ENCODE measurements at regions not wholly inside any gene's neighbourhood (a gene's known extent, or its start where the extent isn't known, plus 50 kb on each side); places are given as distances from the start of the nearest gene placed in this dataset.

DNA sequence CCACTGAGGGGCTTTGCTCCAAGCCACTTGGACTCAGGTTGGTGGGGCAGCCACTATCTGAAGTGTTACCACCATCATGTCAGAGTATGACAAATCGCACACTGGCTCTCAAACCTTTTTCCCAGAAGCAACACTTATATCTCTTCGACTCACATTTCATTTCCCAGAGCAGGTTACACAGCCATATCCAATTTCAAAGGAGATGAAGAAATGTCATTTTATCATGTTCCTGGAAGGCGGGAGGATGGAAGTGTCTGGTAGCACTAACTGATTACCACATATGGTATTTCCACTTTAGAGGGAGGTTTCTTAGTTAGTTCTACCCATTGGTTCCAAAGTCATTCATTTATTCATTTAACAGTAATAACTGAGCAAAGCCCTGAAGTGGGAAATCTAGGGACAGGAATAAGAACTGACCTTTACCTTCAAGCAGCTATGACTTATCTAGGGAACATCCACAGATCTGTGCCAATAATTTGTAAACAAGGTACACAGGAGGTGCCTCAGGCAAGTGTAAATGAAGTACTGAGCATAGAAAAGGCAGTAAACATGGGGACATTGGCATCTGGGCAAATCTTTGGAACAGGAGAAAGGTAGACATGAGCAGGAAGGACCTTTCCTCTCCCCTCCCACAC is 54.9 kb upstream of the LRRC55 start (continued):
- TF ChIP-seq HES1 (IDR thresholded peaks at IDR 0.05; ENCODE audit: low read depth) (peak; percentile 34; the same call in 1 of the 2 replicates), PURB (CRISPR knock-in tag; IDR thresholded peaks at IDR 0.05; ENCODE audit: low read depth) (no peak), ADNP (tag; IDR thresholded peaks at IDR 0.05) (no peak), EWSR1 (IDR thresholded peaks at IDR 0.05; ENCODE audit: borderline replicate concordance, low read depth, partially characterized antibody) (no peak), MTF1 (CRISPR knock-in tag; IDR thresholded peaks at IDR 0.05; ENCODE audit: borderline replicate concordance) (no peak), POLR2AphosphoS5 (IDR thresholded peaks at IDR 0.05; ENCODE audit: control insufficient read depth, insufficient read depth, low read depth, low read length) (peak; percentile 63; the same call in 1 of the 2 replicates), ZBTB17 (CRISPR knock-in tag; IDR thresholded peaks at IDR 0.05) (no peak), ETV5 (CRISPR knock-in tag; IDR thresholded peaks at IDR 0.05; ENCODE audit: low read depth) (no peak), SMARCE1 (IDR thresholded peaks at IDR 0.05) (peak; percentile 84), L3MBTL2 (IDR thresholded peaks at IDR 0.05) (peak; percentile 15; the same call in 1 of the 2 replicates), ZNF766 (CRISPR knock-in tag; conservative IDR thresholded peaks at IDR 0.05) (peak; percentile 93), ZNF24 (IDR thresholded peaks at IDR 0.05) (peak; percentile 98), XRCC4 (IDR thresholded peaks at IDR 0.05; ENCODE audit: extremely low read depth, insufficient read depth, insufficient read length) (no peak), ID3 (CRISPR knock-in tag; IDR thresholded peaks at IDR 0.05) (no peak), ID3 (tag; IDR thresholded peaks at IDR 0.05) (peak; percentile 34; the same call in 1 of the 2 replicates), ZNF324 (CRISPR knock-in tag; IDR thresholded peaks at IDR 0.05) (no peak)
- TF ChIP-seq, protein P1, sequence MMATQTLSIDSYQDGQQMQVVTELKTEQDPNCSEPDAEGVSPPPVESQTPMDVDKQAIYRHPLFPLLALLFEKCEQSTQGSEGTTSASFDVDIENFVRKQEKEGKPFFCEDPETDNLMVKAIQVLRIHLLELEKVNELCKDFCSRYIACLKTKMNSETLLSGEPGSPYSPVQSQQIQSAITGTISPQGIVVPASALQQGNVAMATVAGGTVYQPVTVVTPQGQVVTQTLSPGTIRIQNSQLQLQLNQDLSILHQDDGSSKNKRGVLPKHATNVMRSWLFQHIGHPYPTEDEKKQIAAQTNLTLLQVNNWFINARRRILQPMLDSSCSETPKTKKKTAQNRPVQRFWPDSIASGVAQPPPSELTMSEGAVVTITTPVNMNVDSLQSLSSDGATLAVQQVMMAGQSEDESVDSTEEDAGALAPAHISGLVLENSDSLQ (IDR thresholded peaks at IDR 0.05): peak; percentile 88
- TF ChIP-seq, protein P2, sequence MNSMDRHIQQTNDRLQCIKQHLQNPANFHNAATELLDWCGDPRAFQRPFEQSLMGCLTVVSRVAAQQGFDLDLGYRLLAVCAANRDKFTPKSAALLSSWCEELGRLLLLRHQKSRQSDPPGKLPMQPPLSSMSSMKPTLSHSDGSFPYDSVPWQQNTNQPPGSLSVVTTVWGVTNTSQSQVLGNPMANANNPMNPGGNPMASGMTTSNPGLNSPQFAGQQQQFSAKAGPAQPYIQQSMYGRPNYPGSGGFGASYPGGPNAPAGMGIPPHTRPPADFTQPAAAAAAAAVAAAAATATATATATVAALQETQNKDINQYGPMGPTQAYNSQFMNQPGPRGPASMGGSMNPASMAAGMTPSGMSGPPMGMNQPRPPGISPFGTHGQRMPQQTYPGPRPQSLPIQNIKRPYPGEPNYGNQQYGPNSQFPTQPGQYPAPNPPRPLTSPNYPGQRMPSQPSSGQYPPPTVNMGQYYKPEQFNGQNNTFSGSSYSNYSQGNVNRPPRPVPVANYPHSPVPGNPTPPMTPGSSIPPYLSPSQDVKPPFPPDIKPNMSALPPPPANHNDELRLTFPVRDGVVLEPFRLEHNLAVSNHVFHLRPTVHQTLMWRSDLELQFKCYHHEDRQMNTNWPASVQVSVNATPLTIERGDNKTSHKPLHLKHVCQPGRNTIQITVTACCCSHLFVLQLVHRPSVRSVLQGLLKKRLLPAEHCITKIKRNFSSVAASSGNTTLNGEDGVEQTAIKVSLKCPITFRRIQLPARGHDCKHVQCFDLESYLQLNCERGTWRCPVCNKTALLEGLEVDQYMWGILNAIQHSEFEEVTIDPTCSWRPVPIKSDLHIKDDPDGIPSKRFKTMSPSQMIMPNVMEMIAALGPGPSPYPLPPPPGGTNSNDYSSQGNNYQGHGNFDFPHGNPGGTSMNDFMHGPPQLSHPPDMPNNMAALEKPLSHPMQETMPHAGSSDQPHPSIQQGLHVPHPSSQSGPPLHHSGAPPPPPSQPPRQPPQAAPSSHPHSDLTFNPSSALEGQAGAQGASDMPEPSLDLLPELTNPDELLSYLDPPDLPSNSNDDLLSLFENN (IDR thresholded peaks at IDR 0.05; ENCODE audit: low read depth in 2 of 2, low read length in 2 of 2): peak in 1 of 2 experiments; percentile 52; a peak in 1 of 4 replicates
- TF ChIP-seq, protein P3, sequence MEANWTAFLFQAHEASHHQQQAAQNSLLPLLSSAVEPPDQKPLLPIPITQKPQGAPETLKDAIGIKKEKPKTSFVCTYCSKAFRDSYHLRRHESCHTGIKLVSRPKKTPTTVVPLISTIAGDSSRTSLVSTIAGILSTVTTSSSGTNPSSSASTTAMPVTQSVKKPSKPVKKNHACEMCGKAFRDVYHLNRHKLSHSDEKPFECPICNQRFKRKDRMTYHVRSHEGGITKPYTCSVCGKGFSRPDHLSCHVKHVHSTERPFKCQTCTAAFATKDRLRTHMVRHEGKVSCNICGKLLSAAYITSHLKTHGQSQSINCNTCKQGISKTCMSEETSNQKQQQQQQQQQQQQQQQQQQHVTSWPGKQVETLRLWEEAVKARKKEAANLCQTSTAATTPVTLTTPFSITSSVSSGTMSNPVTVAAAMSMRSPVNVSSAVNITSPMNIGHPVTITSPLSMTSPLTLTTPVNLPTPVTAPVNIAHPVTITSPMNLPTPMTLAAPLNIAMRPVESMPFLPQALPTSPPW (CRISPR knock-in tag; IDR thresholded peaks at IDR 0.05): no peak
- TF ChIP-seq, protein P4, sequence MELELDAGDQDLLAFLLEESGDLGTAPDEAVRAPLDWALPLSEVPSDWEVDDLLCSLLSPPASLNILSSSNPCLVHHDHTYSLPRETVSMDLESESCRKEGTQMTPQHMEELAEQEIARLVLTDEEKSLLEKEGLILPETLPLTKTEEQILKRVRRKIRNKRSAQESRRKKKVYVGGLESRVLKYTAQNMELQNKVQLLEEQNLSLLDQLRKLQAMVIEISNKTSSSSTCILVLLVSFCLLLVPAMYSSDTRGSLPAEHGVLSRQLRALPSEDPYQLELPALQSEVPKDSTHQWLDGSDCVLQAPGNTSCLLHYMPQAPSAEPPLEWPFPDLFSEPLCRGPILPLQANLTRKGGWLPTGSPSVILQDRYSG (tag; conservative IDR thresholded peaks at IDR 0.05; ENCODE audit: low read depth): no peak
